ENCODE measurements at regions not wholly inside any gene's neighbourhood (a gene's known extent, or its start where the extent isn't known, plus 50 kb on each side); places are given as distances from the start of the nearest gene placed in this dataset.

- no peak for TF ChIP-seq CTCF (tag by site-specific recombination; IDR thresholded peaks at IDR 0.05)
- TF ChIP-seq ZNF488 (tag by site-specific recombination; IDR thresholded peaks at IDR 0.05) = no peak
- no peak for TF ChIP-seq ZNF707 (tag by site-specific recombination; IDR thresholded peaks at IDR 0.05)
- TF ChIP-seq KLF16 (tag by site-specific recombination; IDR thresholded peaks at IDR 0.05) = no peak
- no peak for TF ChIP-seq ZNF311 (tag by site-specific recombination; IDR thresholded peaks at IDR 0.05; ENCODE audit: borderline replicate concordance)
- no peak for TF ChIP-seq KLF1 (tag by site-specific recombination; IDR thresholded peaks at IDR 0.05)
- no peak for TF ChIP-seq ZNF274 (IDR thresholded peaks at IDR 0.05; ENCODE audit: low read length)
- no peak for TF ChIP-seq ZNF274 (tag by site-specific recombination; IDR thresholded peaks at IDR 0.05; ENCODE audit: borderline replicate concordance)
- TF ChIP-seq SETDB1 (IDR thresholded peaks at IDR 0.05; ENCODE audit: insufficient read length, low read length) = no peak
- no peak for TF ChIP-seq ZNF398 (tag by site-specific recombination; IDR thresholded peaks at IDR 0.05)
- TF ChIP-seq SP2 (tag by site-specific recombination; IDR thresholded peaks at IDR 0.05) = no peak
These were observed 135.0 kb upstream of the ARL4C start for GRCh38 chr2:234631646-234632514.

All from HEK293 (cell line).